DMS53 treated with DMSO at 0.1 percent for 48 hours (cell line): ENCODE measurements at regions not wholly inside any gene's neighbourhood (a gene's known extent, or its start where the extent isn't known, plus 50 kb on each side); places are given as distances from the start of the nearest gene placed in this dataset.
"Not testable (repeated sequence)": the region's sequence is repeated elsewhere in the genome, so short reads cannot be mapped to it uniquely, and the experiment has no call there.

Experiments used
- DNase-seq: peaks from one replicate; lab custom pipeline; 2025; ENCODE audit not compliant: unreplicated experiment; lab: John Stamatoyannopoulos, UW

DNA sequence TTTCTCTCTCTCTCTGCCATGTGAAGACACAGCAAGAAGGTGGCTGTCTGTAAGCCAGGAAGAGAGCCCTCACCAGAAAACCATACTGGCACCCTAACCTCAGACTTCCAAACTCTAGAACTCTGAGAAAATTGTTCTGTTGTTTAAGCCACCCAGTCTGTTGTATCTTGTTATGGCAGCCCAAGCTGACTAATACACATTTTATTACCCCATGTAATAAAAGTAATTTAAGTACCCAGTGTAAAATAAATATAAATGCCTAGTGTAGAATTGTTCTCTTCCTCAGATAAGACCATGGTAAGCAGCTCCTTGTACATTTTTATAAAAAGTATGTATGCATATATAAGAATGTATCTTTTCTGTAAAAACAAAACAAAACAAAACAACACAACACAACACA, 119.7 kb downstream of the DTL start:
- no peak for DNase-seq

GRCh38 chr1:212157252-212157651, 121.7 kb downstream of the DTL start:
- no peak for DNase-seq

DNA sequence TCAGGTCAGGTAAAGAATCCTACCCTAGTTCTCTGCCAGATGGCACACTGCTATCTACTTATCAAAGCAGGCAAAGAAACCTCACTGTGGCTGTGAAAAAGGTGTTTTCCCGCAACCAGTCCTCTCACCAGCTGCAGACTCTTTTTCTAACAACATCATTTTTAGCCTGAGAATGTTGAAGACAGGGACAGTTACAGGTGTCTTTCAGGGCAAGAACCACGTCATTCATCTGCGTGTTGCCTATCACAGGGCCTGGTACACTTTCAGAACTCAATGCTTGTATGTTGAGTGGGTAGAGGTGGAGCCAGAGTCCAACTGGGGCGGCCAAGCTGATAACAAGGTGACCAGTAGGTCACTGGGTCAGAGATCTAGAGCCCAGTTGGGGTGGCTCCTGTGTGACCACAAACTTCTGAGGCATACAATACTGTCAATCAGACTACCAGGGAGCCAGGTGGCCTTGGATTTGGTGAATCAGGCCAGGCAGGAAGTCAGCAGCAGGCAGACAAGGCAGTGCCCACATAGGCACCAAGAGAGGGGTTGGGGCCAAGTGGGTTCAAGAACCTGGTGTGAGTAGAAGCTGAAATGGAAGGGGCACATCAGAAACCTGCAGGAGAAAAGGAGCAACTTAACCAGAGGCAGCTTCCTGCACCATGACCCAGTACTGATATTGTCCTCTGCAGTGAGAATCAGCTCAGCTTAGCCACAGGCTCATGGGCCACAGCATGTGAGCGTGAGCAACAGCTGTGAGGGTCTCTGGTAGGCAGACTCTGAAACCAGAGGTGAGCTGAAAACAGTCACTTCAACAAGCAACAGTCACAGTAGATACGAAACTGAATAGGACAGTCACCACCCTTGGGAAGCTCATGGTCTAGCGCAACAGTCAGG, 123.6 kb downstream of the DTL start:
- DNase-seq = no peak

DNA sequence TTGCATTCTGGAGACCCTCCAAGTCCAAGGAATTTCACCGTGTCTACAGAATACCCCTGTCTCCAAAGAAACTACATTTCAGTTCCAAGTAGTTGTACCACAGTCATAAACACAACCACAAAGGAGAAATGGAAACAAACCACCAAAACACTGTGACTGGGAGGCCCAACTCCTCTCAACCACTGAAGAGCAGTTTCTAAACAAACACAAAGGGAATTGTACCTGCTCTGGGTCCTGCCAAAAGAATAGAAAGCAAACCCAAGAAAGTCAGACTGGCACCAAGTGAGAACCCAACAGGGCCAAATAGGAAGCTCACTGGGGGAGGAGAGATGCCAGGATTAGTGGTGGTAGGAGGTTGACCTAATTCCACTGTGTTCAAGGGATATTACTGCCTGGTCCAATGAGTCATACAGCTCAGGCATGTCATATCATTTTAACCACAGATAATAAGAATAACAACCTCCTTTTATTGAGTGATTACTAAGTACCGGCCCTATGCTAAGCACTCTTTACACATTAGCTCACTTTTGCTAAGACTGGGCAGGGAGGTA, 123.9 kb upstream of the PPP2R5A start:
- DNase-seq = no peak

- no peak for DNase-seq
Measured at GRCh38 chr1:212162635-212163034, 122.6 kb upstream of the PPP2R5A start.

DNA sequence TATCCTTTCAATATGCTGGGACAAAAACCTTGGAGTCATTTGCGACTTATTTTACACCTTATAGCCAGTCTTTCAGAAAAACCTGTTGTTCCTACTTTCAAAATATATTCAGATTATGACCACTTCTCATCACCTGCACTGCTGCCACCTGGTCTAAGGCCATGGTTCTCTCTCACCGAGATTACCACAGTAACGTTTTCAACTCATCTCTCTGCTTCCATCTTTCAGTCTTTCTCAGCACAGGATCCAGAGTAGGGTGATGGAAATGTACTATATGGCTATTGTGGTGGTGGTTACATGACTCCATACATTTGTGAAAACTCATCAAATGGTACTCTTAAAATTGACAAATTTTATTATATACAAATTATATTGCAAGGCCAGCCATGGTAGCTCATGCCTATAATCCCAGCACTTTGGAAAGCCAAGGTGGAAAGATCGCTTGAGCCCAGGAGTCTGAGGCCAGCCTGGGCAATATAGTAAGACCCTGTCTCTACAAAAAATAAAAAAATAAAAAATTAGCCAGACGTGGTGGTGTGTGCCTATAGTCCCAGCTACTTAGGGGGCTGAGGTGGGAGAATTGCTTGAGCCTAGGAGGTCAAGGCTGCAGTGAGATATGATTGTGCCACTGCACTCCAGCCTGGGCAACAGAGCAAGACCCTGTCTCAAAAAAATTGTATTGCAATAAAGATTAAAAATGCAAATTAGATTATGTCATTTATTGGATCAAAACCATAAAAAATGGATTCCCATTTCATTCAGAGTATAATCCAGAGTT, 120.9 kb upstream of the PPP2R5A start:
- DNase-seq = no peak

GRCh38 chr1:212166244-212166643, 119.0 kb upstream of the PPP2R5A start:
- no peak for DNase-seq

DNA sequence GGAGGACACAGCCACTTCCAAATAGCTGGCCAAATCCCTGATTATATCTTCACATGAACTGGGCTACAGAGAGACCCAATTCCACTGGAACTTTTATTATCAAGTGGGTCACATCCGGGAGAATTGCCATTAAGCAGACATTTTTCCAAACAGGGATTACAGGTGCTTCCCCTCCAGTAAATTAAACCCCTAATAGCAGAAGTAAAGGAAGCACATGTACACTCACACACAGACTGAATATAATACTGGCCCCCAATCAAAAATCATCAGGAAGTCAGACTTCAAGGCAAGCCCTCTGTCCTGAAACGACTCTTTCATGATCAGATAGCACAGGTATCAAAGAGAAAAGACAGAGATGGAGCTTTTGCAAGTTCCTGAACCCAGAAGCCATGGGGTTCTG, 118.6 kb upstream of the PPP2R5A start:
- no peak for DNase-seq

GRCh38 chr1:212167098-212167497, 118.1 kb upstream of the PPP2R5A start:
- DNase-seq = no peak

- no peak for DNase-seq
Measured at GRCh38 chr1:212173567-212173966, 111.6 kb upstream of the PPP2R5A start.

DNA sequence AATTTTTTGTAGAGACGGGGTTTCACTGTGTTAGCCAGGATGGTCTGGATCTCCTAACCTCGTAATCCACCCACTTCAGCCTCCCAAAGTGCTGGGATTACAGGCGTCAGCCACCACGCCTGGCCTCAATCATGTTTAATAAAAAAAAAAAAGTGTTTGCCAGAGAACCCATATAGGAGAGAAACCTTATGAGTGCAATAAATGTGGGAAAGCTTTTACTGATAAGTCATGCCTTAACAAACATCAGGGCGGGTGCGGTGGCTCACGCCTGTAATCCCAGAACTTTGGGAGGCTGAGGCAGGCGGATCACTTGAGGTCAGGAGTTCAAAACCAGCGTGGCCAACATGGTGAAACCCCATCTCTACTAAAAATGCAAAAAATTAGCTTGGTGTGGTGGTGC, 110.9 kb upstream of the PPP2R5A start:
- DNase-seq = not testable (repeated sequence)

- no peak for DNase-seq
Measured at GRCh38 chr1:212177542-212177941, 107.7 kb upstream of the PPP2R5A start.

DNA sequence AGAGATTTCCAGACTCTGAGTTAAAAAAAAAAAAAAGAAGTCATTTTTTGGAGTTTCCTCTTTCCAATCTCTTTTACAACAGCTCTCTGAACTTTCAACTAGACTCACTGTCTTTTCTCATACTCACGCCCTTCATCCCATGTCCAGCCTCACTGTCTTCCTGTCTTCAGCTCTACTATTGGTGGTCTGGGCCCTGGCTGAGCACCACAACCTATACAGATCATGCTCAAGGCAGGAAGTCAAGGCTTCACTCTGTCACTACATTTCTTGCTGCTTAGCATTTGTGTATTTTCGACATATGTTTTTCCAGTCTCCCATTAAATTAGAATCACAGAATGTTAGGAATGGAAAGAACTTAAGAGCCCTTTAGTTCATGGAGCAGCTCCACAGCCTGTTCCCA, 106.4 kb upstream of the PPP2R5A start:
- no peak for DNase-seq

- no peak for DNase-seq
Measured at GRCh38 chr1:212179394-212180076, 105.7 kb upstream of the PPP2R5A start.

GRCh38 chr1:212181015-212181882, 104.0 kb upstream of the PPP2R5A start:
- DNase-seq = no peak

GRCh38 chr1:212182171-212182570, 103.0 kb upstream of the PPP2R5A start:
- DNase-seq = no peak

GRCh38 chr1:212182579-212182978, 102.6 kb upstream of the PPP2R5A start:
- DNase-seq = no peak

DNA sequence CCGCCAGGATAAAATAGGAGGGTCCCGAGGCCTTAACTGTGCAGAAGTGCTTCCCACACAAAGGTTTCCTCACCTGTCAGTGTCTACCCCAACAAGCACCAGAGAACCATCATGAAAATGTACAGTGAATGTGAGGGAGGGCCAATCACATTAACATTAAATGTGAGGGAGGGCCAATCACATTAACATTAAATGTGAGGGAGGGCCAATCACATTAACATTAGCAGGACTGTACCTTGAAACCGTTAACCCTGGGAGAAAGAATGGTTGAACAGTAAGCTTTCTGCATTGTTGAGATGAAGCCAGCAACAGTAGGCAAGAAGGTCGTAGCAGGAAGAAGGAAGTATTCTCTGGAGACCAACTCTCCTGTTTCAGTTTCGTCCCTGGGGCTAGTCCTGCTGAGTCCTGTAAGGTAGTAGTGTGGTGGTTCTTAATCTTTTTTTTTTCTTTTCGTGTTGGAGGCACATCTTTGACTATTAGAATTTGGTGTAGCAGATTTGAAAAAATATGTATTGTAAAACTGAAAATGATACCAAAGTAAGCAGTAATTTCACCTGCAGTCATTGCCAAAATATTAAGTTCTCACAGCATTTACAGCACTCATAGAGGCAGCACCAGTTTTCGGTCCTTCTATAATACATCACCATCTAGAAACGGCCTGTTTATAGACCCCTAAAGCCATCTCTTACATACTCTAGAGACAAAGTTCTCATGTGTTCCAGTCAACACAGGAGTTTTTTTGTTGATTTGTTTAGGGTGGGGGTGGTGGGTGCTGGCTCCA, 98.6 kb upstream of the PPP2R5A start:
- no peak for DNase-seq

- no peak for DNase-seq
Measured at GRCh38 chr1:212188599-212189351, 96.4 kb upstream of the PPP2R5A start.
